Endothelial cell of umbilical vein (primary cell): ENCODE measurements at regions not wholly inside any gene's neighbourhood (a gene's known extent, or its start where the extent isn't known, plus 50 kb on each side); places are given as distances from the start of the nearest gene placed in this dataset.

Experiments
- BruUV-seq: library from RNA; stranded (reverse); fragments of 400-500 nt; replicated peaks from 2 replicates; lab custom pipeline; 2021; lab: Mats Ljungman, UMichigan
- CTCF ChIA-PET: fragments of 300-600, 350-600 bp; sonication (Branson Sonifier 250); formaldehyde crosslinking; loops from one replicate; lab custom pipeline; 2021; ENCODE audit warnings: antibody characterized with exemption, inconsistent platforms; lab: Charles Lee
- POLR2A ChIA-PET: fragments of 300-600, 350-600 bp; sonication (Branson Sonifier 250); formaldehyde crosslinking; loops from one replicate; lab custom pipeline; 2021; ENCODE audit warnings: antibody characterized with exemption, inconsistent platforms; lab: Charles Lee
- DNase-seq: peaks from one replicate; pipeline ENCODE4 v3.0.0-alpha.2; 2011; ENCODE audit warnings: low read depth, low spot score
- FAIRE-seq: peaks from 2 replicates; lab custom pipeline; 2011; peaks lifted over from hg19 to GRCh38; lab: Jason Lieb, UNC
- H2AFZ ChIP-seq: 2 replicates; pipeline ENCODE4 v1.6.0; 2012; ENCODE audit warnings: low read depth, low read length, control low read depth, inconsistent platforms
- H3K27ac ChIP-seq: 2 replicates; pipeline ENCODE4 v1.5.1; 2011; ENCODE audit warnings: low read depth, mild to moderate bottlenecking, control low read depth, low read length, moderate library complexity; ENCODE audit not compliant: insufficient read depth
- H3K27me3 ChIP-seq, 2 experiments: 2 replicates each; pipeline versions ENCODE4 v1.6.0 to v1.6.1; 2011; ENCODE audit warnings: low read length in 2 of 2, mixed read lengths in 1 of 2; ENCODE audit not compliant: control insufficient read depth in 2 of 2, insufficient read depth in 2 of 2
- H3K36me3 ChIP-seq, 2 experiments: 2 replicates in 1 of 2; 3 replicates in 1 of 2; pipeline ENCODE4 v1.5.1; 2011; ENCODE audit warnings: low read length in 2 of 2, mild to moderate bottlenecking in 1 of 2, moderate library complexity in 1 of 2; ENCODE audit not compliant: control insufficient read depth in 2 of 2, insufficient read depth in 2 of 2; ENCODE audit errors: extremely low read depth in 1 of 2
- H3K4me1 ChIP-seq: 3 replicates; pipeline ENCODE4 v1.5.1; 2011; ENCODE audit warnings: mild to moderate bottlenecking, low read length; ENCODE audit not compliant: control insufficient read depth, insufficient read depth; ENCODE audit errors: extremely low read depth
- H3K4me2 ChIP-seq: 2 replicates; pipeline ENCODE4 v1.6.1; 2011; ENCODE audit warnings: low read length, control low read depth, mixed read lengths; ENCODE audit not compliant: insufficient read depth
- H3K4me3 ChIP-seq, 3 experiments: fragments of 200-600 bp in 1 of 3; sonication (generic), shearing (Covaris generic) in 1 of 3; replicated peaks in 1 of 3; 2 replicates each; pipeline ENCODE4 v1.5.1; 2011 to 2016; ENCODE audit warnings: control low read depth in 3 of 3, low read length in 3 of 3, mild to moderate bottlenecking in 2 of 3, inconsistent platforms in 1 of 3, low read depth in 1 of 3, moderate library complexity in 1 of 3; ENCODE audit not compliant: insufficient read depth in 1 of 3
- H3K79me2 ChIP-seq: 2 replicates; pipeline ENCODE4 v1.6.0; 2012; ENCODE audit warnings: low read length, inconsistent platforms; ENCODE audit not compliant: control insufficient read depth, insufficient read depth
- H3K9ac ChIP-seq: replicated peaks from 2 replicates; pipeline ENCODE3; 2011; ENCODE audit warnings: low read length, control low read depth; ENCODE audit not compliant: insufficient read depth; ENCODE audit errors: extremely low read depth
- H3K9me1 ChIP-seq: replicated peaks from 3 replicates; pipeline ENCODE4 v1.6.0; 2011; ENCODE audit warnings: mild to moderate bottlenecking, low read length; ENCODE audit not compliant: control insufficient read depth, insufficient read depth; ENCODE audit errors: extremely low read depth
- H3K9me3 ChIP-seq: replicated peaks from 2 replicates; pipeline ENCODE4 v1.5.1; 2012; ENCODE audit warnings: low read length, inconsistent platforms; ENCODE audit not compliant: control insufficient read depth, insufficient read depth
- H4K20me1 ChIP-seq: replicated peaks from 2 replicates; pipeline ENCODE3; 2011; ENCODE audit warnings: mild to moderate bottlenecking, low read length; ENCODE audit not compliant: control insufficient read depth, insufficient read depth; ENCODE audit errors: extremely low read depth
- CTCF ChIP-seq, 2 donors: IDR thresholded peaks; 1 replicate in 1 of 2; 2 replicates in 1 of 2; pipeline ENCODE4 v1.5.1; 2011; ENCODE audit warnings: low read length in 2 of 2, mild to moderate bottlenecking in 2 of 2, moderate library complexity in 2 of 2, control low read depth in 1 of 2, inconsistent platforms in 1 of 2, low read depth in 1 of 2; ENCODE audit not compliant: insufficient read depth in 1 of 2; ENCODE audit errors: extremely low read depth in 1 of 2
- EZH2 ChIP-seq: IDR thresholded peaks from 2 replicates; pipeline ENCODE4 v1.6.1; 2012; ENCODE audit warnings: borderline replicate concordance, low read depth, mild to moderate bottlenecking, moderate library complexity, low read length, inconsistent platforms; ENCODE audit not compliant: severe bottlenecking
- FOS ChIP-seq: IDR thresholded peaks from 2 replicates; pipeline ENCODE4 v1.6.1; 2011; ENCODE audit warnings: mild to moderate bottlenecking, low read length, moderate library complexity, borderline replicate concordance; ENCODE audit not compliant: insufficient read depth
- GATA2 ChIP-seq: IDR thresholded peaks from 2 replicates; pipeline ENCODE4 v1.7.0; 2011; ENCODE audit warnings: low read depth, mild to moderate bottlenecking, moderate library complexity, mixed read lengths, low read length; ENCODE audit not compliant: insufficient read length, insufficient read depth
- JUN ChIP-seq: IDR thresholded peaks from 2 replicates; pipeline ENCODE4 v1.6.1; 2011; ENCODE audit warnings: borderline replicate concordance, low read depth; ENCODE audit not compliant: insufficient read length, insufficient read depth
- MAX ChIP-seq: IDR thresholded peaks from 2 replicates; pipeline ENCODE4 v1.6.1; 2011; ENCODE audit not compliant: insufficient read depth, insufficient read length
- MYC ChIP-seq: IDR thresholded peaks from one replicate; pipeline ENCODE4 v1.6.1; 2011; ENCODE audit warnings: mild to moderate bottlenecking, low read depth, low read length
- POLR2A ChIP-seq: IDR thresholded peaks from 2 replicates; pipeline ENCODE4 v1.6.1; 2012; ENCODE audit warnings: low read depth, mild to moderate bottlenecking, control low read depth, low read length
- POLR2AphosphoS5 ChIP-seq: IDR thresholded peaks from 2 replicates; pipeline ENCODE4 v1.6.1; 2012; ENCODE audit warnings: low read depth, mild to moderate bottlenecking, control low read depth, low read length, moderate library complexity; ENCODE audit not compliant: insufficient read depth
- dilution Hi-C: fragments of 300-500 bp; cut with MboI; formaldehyde crosslinking; loops from one replicate; pipeline ENCODE4 v1.15.0; 2019; ENCODE audit warnings: low sequenced_read_pairs; ENCODE audit not compliant: extremely low pct_ligation_motif_present
- intact Hi-C: fragments of 100-400 bp; cut with micrococcal nuclease; formaldehyde crosslinking; loops from one replicate; pipeline ENCODE4 v1.10.0; 2022

GRCh38 chr14:66306101-66306500, 180.1 kb upstream of the CCDC196 start:
- Histone ChIP-seq H3K36me3 (no peaks in the 10 kb centered on the region), H3K4me1 (no peaks in the 10 kb centered on the region), H3K4me3 (no peak overlapping the region), H3K79me2 (no peaks in the 10 kb centered on the region), H3K27me3 (no peaks in the 10 kb centered on the region), H3K27ac (no peak overlapping the region), H3K9ac (no peak overlapping the region), H4K20me1 (no peaks in the 10 kb centered on the region), H2AFZ (no peak overlapping the region), H3K9me3 (no peaks in the 10 kb centered on the region), H3K9me1 (no peaks in the 10 kb centered on the region), H3K4me2 (no peak overlapping the region)
- dilution Hi-C loops (no loop called here), intact Hi-C loops (no loop called here)
- FAIRE-seq (no peak), DNase-seq (no peak)
- ChIA-PET CTCF (no interaction called here), POLR2A (no interaction called here)
- no TSS peak for BruUV-seq
- no peak for TF ChIP-seq EZH2
- TF ChIP-seq POLR2A: no peak

DNA sequence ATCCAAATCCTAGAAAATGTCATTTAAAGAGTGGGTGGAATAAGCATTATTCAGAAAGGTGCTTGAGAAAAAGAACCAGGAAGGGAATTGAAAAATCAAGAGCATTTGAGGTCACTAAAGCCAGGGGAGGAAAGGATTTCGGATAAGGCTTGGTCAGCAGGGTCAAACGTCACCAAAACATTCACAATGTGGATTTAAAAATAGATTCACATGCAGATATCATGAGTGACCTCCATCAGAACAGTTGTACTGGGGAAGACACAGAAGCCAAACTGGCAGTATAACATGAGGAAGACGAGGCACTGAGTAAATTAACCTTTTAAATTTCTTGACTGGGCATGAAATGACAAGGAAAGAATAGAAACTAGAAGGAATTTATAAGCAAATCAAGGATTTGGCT, 175.1 kb upstream of the CCDC196 start:
- H3K9me3 ChIP-seq: no peaks in the 10 kb centered on the region
- no peaks in the 10 kb centered on the region for H3K36me3 ChIP-seq
- no peaks in the 10 kb centered on the region for H3K9me1 ChIP-seq
- no peak overlapping the region for H3K4me3 ChIP-seq
- ChIA-PET CTCF (no interaction called here), POLR2A (no interaction called here)
- no peaks in the 10 kb centered on the region for H3K27me3 ChIP-seq
- H3K4me2 ChIP-seq: no peak overlapping the region
- intact Hi-C loops: no loop called here
- no peak overlapping the region for H2AFZ ChIP-seq
- no TSS peak for BruUV-seq
- no peaks in the 10 kb centered on the region for H3K79me2 ChIP-seq
- FAIRE-seq (no peak), DNase-seq (no peak)
- no peaks in the 10 kb centered on the region for H4K20me1 ChIP-seq
- no peaks in the 10 kb centered on the region for H3K4me1 ChIP-seq
- no peak for TF ChIP-seq GATA2
- no peak for TF ChIP-seq EZH2
- TF ChIP-seq MYC: no peak
- TF ChIP-seq POLR2A: no peak
- no peak for TF ChIP-seq JUN
- TF ChIP-seq CTCF (IDR thresholded peaks at IDR 0.05; ENCODE audit: extremely low read depth in 1 of 2, insufficient read depth in 1 of 2, low read depth in 1 of 2, low read length in 2 of 2): no peak
- no peak for TF ChIP-seq FOS
- TF ChIP-seq POLR2AphosphoS5: no peak
- no peak for TF ChIP-seq MAX
- H3K27ac ChIP-seq: no peak overlapping the region
- H3K9ac ChIP-seq: no peak overlapping the region
- dilution Hi-C loops: no loop called here
